ENCODE measurements at regions not wholly inside any gene's neighbourhood (a gene's known extent, or its start where the extent isn't known, plus 50 kb on each side); places are given as distances from the start of the nearest gene placed in this dataset.

DNA sequence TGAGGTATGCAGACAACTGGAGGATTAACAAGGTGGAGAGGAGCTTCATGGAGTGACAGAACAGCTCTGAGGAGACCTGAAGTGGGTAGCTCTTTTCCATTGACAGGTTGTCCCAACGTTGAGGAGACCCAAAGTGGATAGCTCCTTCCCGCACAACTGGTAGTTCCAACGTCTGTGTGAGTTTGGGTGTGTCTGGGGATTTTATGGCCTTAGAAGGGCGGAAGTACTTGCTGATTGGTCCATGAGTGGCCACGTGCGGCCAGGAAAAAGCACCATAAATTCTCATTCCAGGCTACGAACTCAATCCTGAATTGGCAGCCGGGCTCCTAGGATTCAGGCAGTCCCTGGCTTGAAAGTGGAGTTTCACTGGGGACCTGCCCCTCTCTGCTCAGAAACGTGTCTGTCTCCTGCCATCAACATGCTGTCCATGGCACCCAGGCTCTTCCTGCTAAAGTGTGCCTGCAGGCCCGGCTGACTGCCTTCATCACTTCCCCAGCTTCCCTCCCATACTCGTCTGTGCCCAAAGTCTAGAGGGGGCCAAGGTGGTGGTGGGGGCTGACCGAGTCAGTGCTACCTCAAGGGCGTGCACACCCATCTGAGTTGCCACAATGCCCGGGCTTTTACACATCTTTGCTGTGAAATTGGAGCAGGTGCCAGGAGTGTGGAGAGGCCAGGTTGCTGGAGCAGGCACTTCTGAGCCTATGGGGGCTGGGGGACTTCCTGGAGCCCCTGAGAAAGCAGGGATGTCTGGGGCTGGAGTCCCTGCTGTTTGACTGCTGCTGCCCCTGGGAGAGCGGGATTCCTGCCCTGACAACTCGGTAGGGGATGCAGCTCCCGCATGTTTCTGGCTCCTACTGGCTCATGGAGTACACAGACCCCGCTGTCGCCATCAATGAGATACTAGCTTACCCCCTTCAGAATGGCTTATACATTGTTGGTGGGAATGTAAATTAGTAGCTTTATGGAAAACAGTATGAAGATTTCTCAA is 2034.6 kb upstream of the ACO1 start:
- no peaks in the 10 kb centered on the region for H3K36me3 ChIP-seq (ENCODE audit: control insufficient read depth in 2 of 2, insufficient read depth in 2 of 2, low read length in 1 of 2)
- FAIRE-seq (no peak), DNase-seq (ENCODE audit: low read depth, low spot score) (no peak), ATAC-seq (no peak)
- no peak overlapping the region for H3K9ac ChIP-seq (ENCODE audit: control insufficient read depth, insufficient read depth, low read length)
- H3K27me3 ChIP-seq (replicated peaks in 1 of 2; ENCODE audit: control insufficient read depth in 2 of 2, insufficient read depth in 2 of 2, low read length in 1 of 2): no peaks in the 10 kb centered on the region
- intact Hi-C loops (cut with micrococcal nuclease; ENCODE audit: unreplicated experiment) (no loop called here), in situ Hi-C loops (cut with MboI) (no loop called here)
- no peak overlapping the region for H2AFZ ChIP-seq (ENCODE audit: control insufficient read depth, low read depth, low read length)
- no peaks in the 10 kb centered on the region for H3K79me2 ChIP-seq (ENCODE audit: control insufficient read depth, insufficient read depth, low read length)
- H4K20me1 ChIP-seq (ENCODE audit: control insufficient read depth, insufficient read depth): no peaks in the 10 kb centered on the region
- H3K4me1 ChIP-seq (ENCODE audit: control insufficient read depth, insufficient read depth, low read length): no peaks in the 10 kb centered on the region
- WGBS (ENCODE audit: insufficient coverage, insufficient replicate concordance, low lambda C conversion rate, missing lambda C conversion rate): 19% methylated on average over 19 of the region's 19 CpGs
- BruUV-seq (replicated peaks): no TSS peak
- no peak overlapping the region for H3K4me2 ChIP-seq (ENCODE audit: control insufficient read depth, insufficient read depth)
- ChIA-PET RAD21 (ENCODE audit: unreplicated experiment) (no interaction called here), POLR2A (no interaction called here), SMC1A (ENCODE audit: uncharacterized antibody, unreplicated experiment) (no interaction called here), CTCF (no interaction called here)
- H3K9me3 ChIP-seq (replicated peaks; ENCODE audit: control insufficient read depth, insufficient read depth, low read length): no peaks in the 10 kb centered on the region
- H3K27ac ChIP-seq (ENCODE audit: control insufficient read depth, insufficient read depth): no peak overlapping the region
- TF ChIP-seq, protein P1, sequence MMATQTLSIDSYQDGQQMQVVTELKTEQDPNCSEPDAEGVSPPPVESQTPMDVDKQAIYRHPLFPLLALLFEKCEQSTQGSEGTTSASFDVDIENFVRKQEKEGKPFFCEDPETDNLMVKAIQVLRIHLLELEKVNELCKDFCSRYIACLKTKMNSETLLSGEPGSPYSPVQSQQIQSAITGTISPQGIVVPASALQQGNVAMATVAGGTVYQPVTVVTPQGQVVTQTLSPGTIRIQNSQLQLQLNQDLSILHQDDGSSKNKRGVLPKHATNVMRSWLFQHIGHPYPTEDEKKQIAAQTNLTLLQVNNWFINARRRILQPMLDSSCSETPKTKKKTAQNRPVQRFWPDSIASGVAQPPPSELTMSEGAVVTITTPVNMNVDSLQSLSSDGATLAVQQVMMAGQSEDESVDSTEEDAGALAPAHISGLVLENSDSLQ (IDR thresholded peaks at IDR 0.05): no peak
- TF ChIP-seq ZNF217 (IDR thresholded peaks at IDR 0.05) (no peak), MYB (IDR thresholded peaks at IDR 0.05; ENCODE audit: borderline replicate concordance, low read depth, low read length) (no peak), STAT3 (IDR thresholded peaks at IDR 0.05; ENCODE audit: low read depth, low read length) (no peak), NFXL1 (IDR thresholded peaks at IDR 0.05; ENCODE audit: borderline replicate concordance) (no peak), ESRRA (IDR thresholded peaks at IDR 0.05; ENCODE audit: low read length) (no peak)
- TF ChIP-seq, protein P2, sequence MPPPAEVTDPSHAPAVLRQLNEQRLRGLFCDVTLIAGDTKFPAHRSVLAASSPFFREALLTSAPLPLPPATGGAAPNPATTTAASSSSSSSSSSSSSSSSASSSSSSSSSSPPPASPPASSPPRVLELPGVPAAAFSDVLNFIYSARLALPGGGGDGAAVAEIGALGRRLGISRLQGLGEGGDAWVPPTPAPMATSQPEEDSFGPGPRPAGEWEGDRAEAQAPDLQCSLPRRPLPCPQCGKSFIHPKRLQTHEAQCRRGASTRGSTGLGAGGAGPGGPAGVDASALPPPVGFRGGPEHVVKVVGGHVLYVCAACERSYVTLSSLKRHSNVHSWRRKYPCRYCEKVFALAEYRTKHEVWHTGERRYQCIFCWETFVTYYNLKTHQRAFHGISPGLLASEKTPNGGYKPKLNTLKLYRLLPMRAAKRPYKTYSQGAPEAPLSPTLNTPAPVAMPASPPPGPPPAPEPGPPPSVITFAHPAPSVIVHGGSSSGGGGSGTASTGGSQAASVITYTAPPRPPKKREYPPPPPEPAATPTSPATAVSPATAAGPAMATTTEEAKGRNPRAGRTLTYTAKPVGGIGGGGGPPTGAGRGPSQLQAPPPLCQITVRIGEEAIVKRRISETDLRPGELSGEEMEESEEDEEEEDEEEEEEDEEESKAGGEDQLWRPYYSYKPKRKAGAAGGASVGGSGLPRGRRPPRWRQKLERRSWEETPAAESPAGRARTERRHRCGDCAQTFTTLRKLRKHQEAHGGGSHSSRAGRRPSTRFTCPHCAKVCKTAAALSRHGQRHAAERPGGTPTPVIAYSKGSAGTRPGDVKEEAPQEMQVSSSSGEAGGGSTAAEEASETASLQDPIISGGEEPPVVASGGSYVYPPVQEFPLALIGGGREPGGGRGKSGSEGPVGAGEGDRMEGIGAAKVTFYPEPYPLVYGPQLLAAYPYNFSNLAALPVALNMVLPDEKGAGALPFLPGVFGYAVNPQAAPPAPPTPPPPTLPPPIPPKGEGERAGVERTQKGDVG (CRISPR knock-in tag; IDR thresholded peaks at IDR 0.05): no peak
- no peak overlapping the region for H3K4me3 ChIP-seq
